HT-29 (cell line): ENCODE measurements at regions not wholly inside any gene's neighbourhood (a gene's known extent, or its start where the extent isn't known, plus 50 kb on each side); places are given as distances from the start of the nearest gene placed in this dataset.

ENCODE experiments used
- DNase-seq: peaks from one replicate; pipeline ENCODE4 v3.0.0-alpha.2; 2015; ENCODE audit warnings: low spot score

- no peak for DNase-seq
These were observed 249.3 kb downstream of the ANKRD50 start for GRCh38 chr4:124462954-124463828.

- no peak for DNase-seq
These were observed 247.7 kb downstream of the ANKRD50 start for GRCh38 chr4:124464836-124465235.

- no peak for DNase-seq
These were observed 244.2 kb downstream of the ANKRD50 start for GRCh38 chr4:124468360-124468759.

DNA sequence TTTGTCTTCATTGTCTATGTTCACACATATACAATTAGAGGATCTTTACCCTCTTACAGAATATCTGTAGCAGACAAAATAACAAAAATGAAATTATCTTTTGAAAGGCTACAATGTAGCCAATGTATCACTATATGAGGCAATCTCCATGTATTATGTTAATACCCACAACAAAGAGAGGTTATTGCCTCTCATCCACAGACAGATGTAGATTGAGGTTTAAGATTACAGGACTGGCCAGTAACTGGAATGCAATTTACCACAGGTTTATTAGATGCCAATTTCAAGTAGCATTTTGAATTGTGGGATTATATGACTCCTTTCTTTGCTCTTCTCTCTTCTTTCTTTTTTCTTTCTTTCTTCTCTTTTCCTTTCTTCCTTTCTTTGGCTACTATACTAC is 242.6 kb downstream of the ANKRD50 start:
- no peak for DNase-seq

- no peak for DNase-seq
These were observed 234.1 kb downstream of the ANKRD50 start for GRCh38 chr4:124478470-124478869.

DNA sequence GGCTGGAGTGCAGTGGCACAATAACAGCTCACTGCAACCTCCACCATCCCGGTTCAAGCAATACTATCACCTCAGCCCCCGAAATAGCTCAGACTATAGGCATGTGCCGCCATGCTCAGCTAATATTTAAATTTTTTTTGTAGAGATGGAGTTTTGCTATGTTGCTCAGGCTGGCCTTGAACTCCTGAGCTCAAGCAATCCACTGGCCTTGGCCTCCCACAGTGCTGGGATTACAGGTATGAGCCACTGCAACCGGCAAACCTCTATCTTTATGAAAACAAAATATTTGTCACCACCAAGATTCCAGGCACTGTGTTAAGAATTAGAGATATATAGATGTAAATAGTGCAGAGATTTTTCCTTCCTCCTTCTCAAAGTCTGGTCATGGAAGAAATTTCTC is 232.5 kb downstream of the ANKRD50 start:
- DNase-seq = no peak

GRCh38 chr4:124481123-124481522 is 231.4 kb downstream of the ANKRD50 start:
- DNase-seq = no peak

DNA sequence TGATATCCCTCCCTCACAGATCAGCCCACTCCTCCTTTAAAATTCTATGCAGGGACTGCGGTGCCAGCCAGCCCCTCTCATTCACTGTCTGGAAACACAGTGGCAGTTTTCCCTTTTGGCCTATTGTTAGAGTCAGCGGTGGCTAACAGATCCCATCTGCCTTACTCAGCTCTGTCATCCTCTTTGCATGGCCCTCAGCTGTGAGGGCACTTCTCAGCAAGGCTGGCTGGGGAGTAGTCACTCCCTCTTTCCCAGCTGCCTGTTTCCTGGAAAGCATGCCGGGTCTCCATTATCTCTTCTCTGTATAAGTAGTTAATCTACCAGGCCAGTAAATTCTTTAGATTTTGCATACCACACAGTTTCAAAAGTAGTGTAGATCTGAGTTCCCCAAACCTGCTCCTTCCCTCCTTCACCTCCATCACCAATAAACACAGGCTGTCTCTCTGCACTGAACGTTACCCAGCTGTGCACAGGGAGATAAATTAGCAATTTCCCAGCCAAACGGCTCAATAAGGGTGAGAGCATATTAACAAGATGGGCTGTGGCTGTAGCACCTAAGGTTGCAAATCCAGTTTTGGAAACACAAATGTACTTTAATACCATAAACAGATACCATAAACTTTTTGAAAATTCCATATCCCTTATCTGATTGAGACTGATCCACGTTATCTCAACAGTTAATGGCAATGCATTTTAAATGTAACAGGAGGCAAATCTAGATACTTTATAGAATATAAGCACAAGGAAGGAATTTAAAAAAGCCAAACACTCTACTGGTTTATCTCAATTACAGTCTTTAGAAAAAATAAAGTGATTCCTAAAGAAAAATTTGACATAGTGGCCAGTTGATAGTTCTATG is 229.3 kb downstream of the ANKRD50 start:
- peak; percentile 42 for DNase-seq

DNA sequence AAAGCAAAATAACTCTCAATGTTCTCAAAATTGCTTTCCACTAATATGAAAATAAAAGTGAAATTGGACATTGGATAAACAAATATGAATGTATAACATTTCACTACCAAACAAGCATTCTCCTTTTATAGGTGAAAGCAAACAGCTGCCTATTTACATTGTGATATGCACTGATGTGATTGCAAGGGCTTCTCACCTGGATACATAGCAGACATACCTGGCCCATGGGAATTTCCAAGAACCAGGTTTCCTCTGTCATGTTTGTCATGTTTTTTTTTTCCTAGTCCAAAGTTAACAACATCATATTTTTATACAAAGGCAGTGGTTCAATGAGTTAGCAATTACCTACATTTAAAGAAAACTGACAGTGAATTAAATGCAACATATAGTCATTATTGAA is 228.5 kb downstream of the ANKRD50 start:
- no peak for DNase-seq

DNA sequence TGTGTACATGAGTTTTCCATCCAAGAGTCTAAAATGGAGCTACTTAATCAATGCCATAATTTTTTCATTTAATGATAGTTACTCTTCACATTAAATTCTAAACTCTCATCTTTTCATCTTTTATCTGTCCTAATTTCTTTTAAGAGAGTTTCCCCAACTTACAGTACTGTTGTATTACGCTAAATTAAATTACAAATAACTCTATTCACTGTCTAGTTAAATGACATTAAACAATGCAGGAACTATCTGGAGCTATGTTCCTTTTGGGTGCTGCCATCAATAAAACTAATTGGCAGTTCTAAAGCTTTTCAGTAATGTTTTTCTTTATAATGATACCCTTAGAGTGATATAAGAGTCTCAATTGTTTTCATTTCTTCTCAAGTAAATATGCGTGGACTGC is 227.6 kb downstream of the ANKRD50 start:
- DNase-seq = no peak

DNA sequence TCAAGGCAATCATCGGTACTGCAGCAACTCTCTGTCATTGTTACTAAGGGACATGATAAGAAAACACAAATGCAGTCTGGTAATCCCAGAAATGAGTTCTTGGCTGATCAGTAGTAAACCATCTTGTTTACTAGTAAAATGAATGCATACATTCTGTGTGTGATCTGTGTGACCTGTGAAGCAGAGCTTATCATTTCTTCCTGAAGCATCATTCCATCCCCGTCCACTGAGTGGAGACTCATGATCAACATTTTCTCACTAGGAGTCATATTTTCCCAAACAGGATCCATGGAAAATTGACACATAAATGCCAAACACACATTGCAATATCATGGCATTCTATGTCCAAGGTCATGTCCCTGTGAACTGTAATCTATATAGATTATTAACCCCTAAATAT is 226.1 kb downstream of the ANKRD50 start:
- DNase-seq = peak; percentile 10

GRCh38 chr4:124487651-124488050 is 224.9 kb downstream of the ANKRD50 start:
- DNase-seq = no peak

- DNase-seq = no peak
These were observed 221.0 kb downstream of the ANKRD50 start for GRCh38 chr4:124491361-124492145.

- no peak for DNase-seq
These were observed 213.3 kb downstream of the ANKRD50 start for GRCh38 chr4:124499261-124499660.

GRCh38 chr4:124501576-124501975 is 211.0 kb downstream of the ANKRD50 start:
- no peak for DNase-seq

DNA sequence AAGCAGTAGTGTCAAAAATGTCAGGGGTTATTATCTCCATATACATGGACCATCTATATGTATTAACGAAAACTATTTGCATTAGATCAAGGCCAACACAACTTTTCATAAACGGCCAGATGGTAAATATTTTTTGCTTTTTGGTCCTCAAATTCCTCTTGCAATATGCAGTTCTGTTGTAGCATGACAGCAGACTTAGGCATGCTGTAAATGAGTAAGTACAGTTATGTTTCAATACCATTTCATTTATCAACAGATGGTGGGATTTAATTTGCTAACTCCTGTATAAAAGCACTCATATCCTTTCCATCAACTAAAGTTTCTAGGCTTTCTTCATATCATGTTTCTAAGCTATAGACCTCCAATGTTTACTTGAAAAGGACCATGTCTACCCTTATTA is 208.1 kb downstream of the ANKRD50 start:
- no peak for DNase-seq

DNA sequence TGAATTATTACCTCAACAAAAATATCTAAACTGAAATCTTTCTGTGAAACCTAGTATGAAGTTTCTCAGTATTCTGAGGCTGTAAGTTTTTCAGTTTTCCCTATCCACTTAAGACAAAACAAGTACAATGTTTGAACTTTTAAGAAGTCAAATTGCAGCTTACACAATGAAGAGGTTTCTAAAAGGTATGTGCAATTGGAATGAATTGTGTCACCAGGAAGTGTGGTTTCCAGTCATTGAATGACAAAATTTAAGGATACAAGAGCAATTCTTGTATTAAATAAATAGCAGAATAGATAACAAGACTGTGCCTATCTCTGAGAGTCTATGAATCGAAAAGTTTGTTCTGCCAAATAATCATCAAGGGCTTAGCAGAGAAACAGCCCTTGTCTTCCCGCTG is 207.3 kb downstream of the ANKRD50 start:
- DNase-seq = no peak

DNA sequence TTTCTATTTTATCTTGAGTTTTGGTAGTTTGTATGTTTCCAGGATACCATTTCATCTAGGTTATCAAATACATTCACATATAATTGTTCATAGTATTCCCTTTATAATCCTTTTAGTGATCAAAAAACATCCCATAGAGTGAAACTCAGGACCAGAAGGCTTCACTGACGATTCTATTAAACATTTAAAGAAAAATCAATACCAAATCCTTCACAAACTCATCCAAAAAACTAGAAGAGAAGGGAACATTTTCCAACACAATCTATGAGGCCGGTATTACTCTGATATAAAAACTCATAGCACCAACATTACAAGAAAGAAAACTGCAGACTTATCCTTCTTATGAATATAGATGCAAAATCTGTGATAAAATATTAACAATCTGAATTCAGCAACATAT is 203.4 kb downstream of the ANKRD50 start:
- DNase-seq = no peak

GRCh38 chr4:124514588-124514987 is 197.9 kb downstream of the ANKRD50 start:
- DNase-seq = no peak

- no peak for DNase-seq
These were observed 196.9 kb downstream of the ANKRD50 start for GRCh38 chr4:124515591-124515990.

GRCh38 chr4:124519196-124519595 is 193.3 kb downstream of the ANKRD50 start:
- no peak for DNase-seq

- no peak for DNase-seq
These were observed 188.7 kb downstream of the ANKRD50 start for GRCh38 chr4:124523816-124524215.
